KOPT-K1 (cell line): ENCODE measurements at regions not wholly inside any gene's neighbourhood (a gene's known extent, or its start where the extent isn't known, plus 50 kb on each side); places are given as distances from the start of the nearest gene placed in this dataset.

Source experiments
- H3K27ac ChIP-seq: fragments of 200-600 bp; sonication (generic); 2 replicates; pipeline ENCODE4 v1.5.1; 2016; ENCODE audit warnings: antibody characterized with exemption, mild to moderate bottlenecking, low read depth, low read length; ENCODE audit not compliant: poor library complexity, severe bottlenecking
- H3K36me3 ChIP-seq: fragments of 200-600 bp; sonication (generic); 2 replicates; pipeline ENCODE4 v1.5.1; 2017; ENCODE audit warnings: antibody characterized with exemption, mild to moderate bottlenecking, low read length, moderate library complexity; ENCODE audit not compliant: insufficient read depth
- H3K9me3 ChIP-seq: fragments of 200-600 bp; sonication (generic); 2 replicates; pipeline ENCODE4 v1.5.1; 2017; ENCODE audit warnings: antibody characterized with exemption, low read length, mild to moderate bottlenecking; ENCODE audit not compliant: insufficient read depth, poor library complexity, severe bottlenecking

GRCh38 chr22:44596396-44597125 lies 98.5 kb upstream of the RTL6 start:
- Histone ChIP-seq H3K36me3 (no peaks in the 10 kb centered on the region), H3K9me3 (no peaks in the 10 kb centered on the region), H3K27ac (no peak overlapping the region)

GRCh38 chr22:44595841-44596341 lies 97.9 kb upstream of the RTL6 start:
- no peak overlapping the region for H3K27ac ChIP-seq
- H3K9me3 ChIP-seq, result no peaks in the 10 kb centered on the region
- H3K36me3 ChIP-seq, result no peaks in the 10 kb centered on the region

GRCh38 chr22:44594951-44595350 lies 96.9 kb upstream of the RTL6 start:
- no peaks in the 10 kb centered on the region for H3K36me3 ChIP-seq

GRCh38 chr22:44592824-44593148 lies 94.8 kb upstream of the RTL6 start:
- Histone ChIP-seq H3K9me3 (peaks cover 4% of the 10 kb centered on the region), H3K27ac (peak overlapping the region; percentile 25), H3K36me3 (no peaks in the 10 kb centered on the region)

More at GRCh38 chr22:44594951-44595350, 96.9 kb upstream of the RTL6 start:
- Histone ChIP-seq H3K27ac (no peak overlapping the region), H3K9me3 (no peaks in the 10 kb centered on the region)

GRCh38 chr22:44592126-44592823 lies 94.2 kb upstream of the RTL6 start:
- Histone ChIP-seq H3K27ac (peak overlapping the region; percentile 25), H3K36me3 (no peaks in the 10 kb centered on the region), H3K9me3 (peaks cover 4% of the 10 kb centered on the region)

DNA sequence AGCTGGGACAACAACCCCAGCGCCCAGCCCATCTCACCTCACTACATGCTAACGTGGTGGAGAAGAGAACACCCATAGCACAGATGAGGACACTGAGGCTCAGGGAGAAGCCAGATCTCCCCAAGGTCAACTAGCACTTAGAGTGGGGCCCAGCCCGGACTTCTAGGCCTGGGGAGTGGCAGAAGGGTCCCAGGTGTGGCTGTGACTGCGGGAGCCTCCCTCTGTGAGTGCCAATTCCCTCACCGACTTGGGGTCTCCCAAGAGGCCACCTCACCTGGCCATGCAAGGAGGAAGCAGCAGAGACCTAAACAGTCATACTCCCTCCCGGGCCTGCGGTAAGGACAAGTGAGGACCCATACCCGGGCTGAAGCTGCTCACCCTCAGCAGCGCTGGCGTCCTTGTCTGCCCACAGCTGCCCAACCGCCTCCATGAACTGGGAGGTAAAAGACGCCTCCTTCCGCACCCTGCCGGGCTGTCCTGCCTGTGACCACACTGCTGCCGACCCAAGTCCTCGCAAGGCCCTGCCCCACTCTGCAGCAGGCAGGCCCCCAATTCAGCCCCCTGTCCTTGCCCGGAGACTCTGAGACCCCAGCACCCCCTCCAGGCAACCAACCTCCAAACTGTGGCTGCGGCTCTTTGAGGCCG lies 93.2 kb upstream of the RTL6 start:
- peaks cover 4% of the 10 kb centered on the region for H3K9me3 ChIP-seq
- no peak overlapping the region for H3K27ac ChIP-seq
- H3K36me3 ChIP-seq, result no peaks in the 10 kb centered on the region

- Histone ChIP-seq H3K9me3 (peaks cover 4% of the 10 kb centered on the region), H3K27ac (no peak overlapping the region), H3K36me3 (no peaks in the 10 kb centered on the region)
These were observed 92.3 kb upstream of the RTL6 start for GRCh38 chr22:44590291-44590690.

- Histone ChIP-seq H3K36me3 (no peaks in the 10 kb centered on the region), H3K9me3 (peaks cover 4% of the 10 kb centered on the region), H3K27ac (no peak overlapping the region)
These were observed 91.8 kb upstream of the RTL6 start for GRCh38 chr22:44589831-44590230.

DNA sequence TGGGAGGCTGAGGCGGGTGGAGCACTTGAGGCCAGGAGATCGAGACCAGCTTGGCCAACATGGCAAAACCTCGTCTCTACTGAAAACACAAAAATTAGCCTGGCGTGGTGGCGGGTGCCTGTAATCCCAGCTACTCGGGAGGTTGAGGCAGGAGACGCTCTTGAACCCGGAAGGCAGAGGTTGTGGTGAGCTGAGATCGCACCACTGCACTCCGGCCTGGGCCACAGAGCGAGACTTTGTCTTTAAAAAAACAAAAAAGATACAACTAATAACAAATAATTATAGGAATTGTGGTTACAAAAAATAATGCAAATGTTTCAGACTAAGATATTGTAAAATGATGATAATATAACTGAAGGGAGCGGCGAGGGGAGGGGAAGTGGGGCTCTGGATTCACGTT lies 90.3 kb upstream of the RTL6 start:
- H3K9me3 ChIP-seq, result peaks cover 4% of the 10 kb centered on the region
- no peaks in the 10 kb centered on the region for H3K36me3 ChIP-seq
- H3K27ac ChIP-seq, result no peak overlapping the region

DNA sequence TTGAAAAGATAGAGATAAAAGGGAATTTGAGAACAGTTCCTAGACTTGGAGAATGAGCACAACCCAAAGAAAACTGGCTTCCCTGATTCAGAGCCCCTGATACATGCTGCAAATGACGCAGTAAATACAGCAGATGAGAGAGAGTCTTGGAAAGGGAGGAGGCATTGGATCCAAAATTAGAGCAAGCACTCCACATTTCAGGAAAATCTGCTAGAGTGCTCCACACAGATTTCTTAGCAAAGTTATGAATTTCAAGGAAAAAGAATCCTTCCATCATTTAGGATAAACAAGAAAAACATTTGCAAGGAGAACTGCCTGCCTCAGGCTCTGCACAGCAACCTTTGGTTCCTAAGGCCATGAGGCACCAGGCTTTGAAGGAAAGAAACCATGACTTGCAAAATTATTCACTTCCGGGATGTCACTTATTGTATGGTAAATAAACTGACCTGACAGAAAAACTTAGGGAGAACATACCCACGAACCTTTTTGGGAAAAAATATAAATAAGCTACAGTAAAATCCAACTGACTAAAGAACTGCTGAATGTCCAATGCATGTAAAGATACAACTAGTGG lies 89.8 kb upstream of the RTL6 start:
- Histone ChIP-seq H3K36me3 (no peaks in the 10 kb centered on the region), H3K27ac (no peak overlapping the region), H3K9me3 (peaks cover 4% of the 10 kb centered on the region)

GRCh38 chr22:44586999-44587736 lies 89.1 kb upstream of the RTL6 start:
- no peaks in the 10 kb centered on the region for H3K36me3 ChIP-seq
- no peak overlapping the region for H3K27ac ChIP-seq
- H3K9me3 ChIP-seq, result peaks cover 4% of the 10 kb centered on the region

GRCh38 chr22:44586351-44586990 lies 88.4 kb upstream of the RTL6 start:
- peaks cover 4% of the 10 kb centered on the region for H3K9me3 ChIP-seq
- no peak overlapping the region for H3K27ac ChIP-seq
- no peaks in the 10 kb centered on the region for H3K36me3 ChIP-seq

- H3K36me3 ChIP-seq, result no peaks in the 10 kb centered on the region
- no peak overlapping the region for H3K27ac ChIP-seq
- peaks cover 4% of the 10 kb centered on the region for H3K9me3 ChIP-seq
These were observed 87.7 kb upstream of the RTL6 start for GRCh38 chr22:44585559-44586350.
